Gastroesophageal sphincter (tissue), 4 donors: ENCODE measurements at regions not wholly inside any gene's neighbourhood (a gene's known extent, or its start where the extent isn't known, plus 50 kb on each side); places are given as distances from the start of the nearest gene placed in this dataset.

Experiments
- ATAC-seq: fragments of 150-250 bp; one replicate; pipeline ENCODE4 v1.9.1; 2016; ENCODE audit warnings: mild to moderate bottlenecking, moderate library complexity
- H3K27ac ChIP-seq, 4 donors: fragments of 200-600 bp; sonication (generic) in 3 of 4; 1 replicate in 3 of 4; 2 replicates in 1 of 4; pipeline ENCODE4 v1.5.1; 2016 to 2019
- H3K27me3 ChIP-seq: fragments of 200-600 bp; sonication (generic); one replicate; pipeline ENCODE4 v1.5.1; 2019
- H3K36me3 ChIP-seq, 2 donors: fragments of 200-600 bp; sonication (generic); one replicate each; pipeline ENCODE4 v1.5.1; 2019; ENCODE audit warnings: control low read depth in 1 of 2
- H3K4me1 ChIP-seq, 3 donors: fragments of 200-600 bp; sonication (generic); 1 replicate in 2 of 3; 2 replicates in 1 of 3; pipeline ENCODE4 v1.5.1; 2016 to 2019; ENCODE audit warnings: control low read depth in 2 of 3
- H3K4me3 ChIP-seq, 2 donors: fragments of 200-600 bp; sonication (generic); one replicate each; pipeline ENCODE4 v1.5.1; 2019; ENCODE audit warnings: mild to moderate bottlenecking in 1 of 2, moderate library complexity in 1 of 2
- H3K9me3 ChIP-seq, 3 donors: fragments of 200-600 bp; sonication (generic); one replicate each; pipeline ENCODE4 v1.5.1; 2017 to 2019; ENCODE audit warnings: control low read depth in 2 of 3
- EP300 ChIP-seq: sonication (generic); formaldehyde crosslinking; IDR thresholded peaks from one replicate; pipeline ENCODE4 v1.6.1; 2017; ENCODE audit warnings: antibody characterized with exemption, mild to moderate bottlenecking
- POLR2A ChIP-seq, 2 donors: fragments of 450-650 bp; IDR thresholded peaks; one replicate each; pipeline ENCODE4 v1.6.1; 2017; ENCODE audit warnings: antibody characterized with exemption in 2 of 2, mild to moderate bottlenecking in 2 of 2, moderate library complexity in 1 of 2
- POLR2AphosphoS5 ChIP-seq: sonication (generic); formaldehyde crosslinking; IDR thresholded peaks from one replicate; pipeline ENCODE4 v1.6.1; 2017; ENCODE audit warnings: antibody characterized with exemption
- WGBS, 2 donors: methylation state at CpG; one replicate each; pipeline ENCODE4 v1.1.5; 2018; ENCODE audit warnings: low coverage in 1 of 2; 5-methylcytosine and 5-hydroxymethylcytosine counted together
- TF ChIP-seq, protein P1 (sequence below), 4 experiments: fragments of 200-600 bp in 2 of 4; fragments of 450-650 bp in 2 of 4; sonication (generic) in 1 of 4; IDR thresholded peaks; one replicate each; pipeline ENCODE4 v1.5.1; 2017 to 2019; ENCODE audit warnings: antibody characterized with exemption in 4 of 4, mild to moderate bottlenecking in 2 of 4, moderate library complexity in 2 of 4

- Histone ChIP-seq H3K27me3 (no peaks in the 10 kb centered on the region), H3K9me3 (no peaks in the 10 kb centered on the region), H3K4me1 (no peaks in the 10 kb centered on the region), H3K4me3 (no peak overlapping the region), H3K36me3 (no peaks in the 10 kb centered on the region), H3K27ac (no peak overlapping the region)
- ATAC-seq, result no peak
- 33 to 55% methylated on average over 3 to 4 of the region's 4 CpGs for WGBS, 2 donors
- TF ChIP-seq POLR2AphosphoS5 (no peak), POLR2A (IDR thresholded peaks at IDR 0.05) (no peak), EP300 (no peak)
- TF ChIP-seq, protein P1, sequence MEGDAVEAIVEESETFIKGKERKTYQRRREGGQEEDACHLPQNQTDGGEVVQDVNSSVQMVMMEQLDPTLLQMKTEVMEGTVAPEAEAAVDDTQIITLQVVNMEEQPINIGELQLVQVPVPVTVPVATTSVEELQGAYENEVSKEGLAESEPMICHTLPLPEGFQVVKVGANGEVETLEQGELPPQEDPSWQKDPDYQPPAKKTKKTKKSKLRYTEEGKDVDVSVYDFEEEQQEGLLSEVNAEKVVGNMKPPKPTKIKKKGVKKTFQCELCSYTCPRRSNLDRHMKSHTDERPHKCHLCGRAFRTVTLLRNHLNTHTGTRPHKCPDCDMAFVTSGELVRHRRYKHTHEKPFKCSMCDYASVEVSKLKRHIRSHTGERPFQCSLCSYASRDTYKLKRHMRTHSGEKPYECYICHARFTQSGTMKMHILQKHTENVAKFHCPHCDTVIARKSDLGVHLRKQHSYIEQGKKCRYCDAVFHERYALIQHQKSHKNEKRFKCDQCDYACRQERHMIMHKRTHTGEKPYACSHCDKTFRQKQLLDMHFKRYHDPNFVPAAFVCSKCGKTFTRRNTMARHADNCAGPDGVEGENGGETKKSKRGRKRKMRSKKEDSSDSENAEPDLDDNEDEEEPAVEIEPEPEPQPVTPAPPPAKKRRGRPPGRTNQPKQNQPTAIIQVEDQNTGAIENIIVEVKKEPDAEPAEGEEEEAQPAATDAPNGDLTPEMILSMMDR (IDR thresholded peaks at IDR 0.05), result no peak
Measured at GRCh38 chr14:58697930-58698642, 60.3 kb downstream of the DACT1 start.

DNA sequence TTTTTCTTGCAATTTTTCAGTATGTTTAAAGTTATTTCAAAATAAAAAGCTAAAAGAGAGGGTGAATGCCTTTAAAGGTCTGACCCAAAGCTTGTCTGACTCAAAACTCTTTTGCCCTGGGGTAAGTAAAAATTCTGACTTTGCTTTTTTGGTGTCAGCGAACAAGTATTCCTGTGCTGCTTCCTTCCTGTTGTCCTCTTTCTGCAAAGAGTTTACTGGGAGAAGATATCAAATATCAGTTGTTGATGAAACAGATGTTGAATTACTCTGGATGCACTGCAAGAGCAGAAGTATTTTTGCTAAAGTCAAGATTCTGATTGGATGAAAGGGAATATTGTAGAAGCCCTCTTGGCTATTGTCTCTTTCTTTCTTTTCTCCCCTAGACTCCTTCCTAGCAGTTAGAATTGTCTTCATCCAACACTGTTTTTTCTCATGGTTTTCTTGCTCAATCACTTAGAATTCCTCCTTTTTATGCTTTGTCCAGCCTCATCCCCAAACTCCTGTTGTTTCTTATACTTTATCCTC is 62.0 kb downstream of the DACT1 start:
- no peak for ATAC-seq
- Histone ChIP-seq H3K4me3 (no peak overlapping the region), H3K4me1 (no peaks in the 10 kb centered on the region), H3K9me3 (no peaks in the 10 kb centered on the region), H3K27ac (no peak overlapping the region), H3K27me3 (no peaks in the 10 kb centered on the region), H3K36me3 (no peaks in the 10 kb centered on the region)
- 38 to 93% methylated on average over 1 of the region's 1 CpG for WGBS, 2 donors
- TF ChIP-seq EP300, result no peak
- TF ChIP-seq, protein P1 (IDR thresholded peaks at IDR 0.05), result no peak
- no peak for TF ChIP-seq POLR2AphosphoS5
- TF ChIP-seq POLR2A (IDR thresholded peaks at IDR 0.05), result no peak

DNA sequence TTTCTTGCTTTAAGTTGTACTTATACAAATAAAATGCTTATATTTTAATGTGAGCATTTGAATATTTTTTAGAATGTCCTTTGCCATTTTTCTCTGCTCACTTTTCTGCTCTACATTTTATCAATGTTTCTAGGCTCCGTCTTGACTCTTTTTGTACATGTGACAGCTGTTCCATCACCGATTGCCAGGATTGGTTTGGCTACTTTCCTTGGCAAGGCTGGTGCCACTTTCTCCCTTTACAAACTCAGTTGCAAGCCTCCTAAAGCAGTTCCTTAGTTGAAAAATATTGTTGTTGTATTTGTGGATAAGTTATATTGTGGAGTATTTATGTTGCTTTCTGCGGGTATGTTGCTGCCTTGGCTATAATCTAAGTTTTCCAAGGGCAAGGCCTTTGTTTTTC is 63.4 kb downstream of the DACT1 start:
- Histone ChIP-seq H3K9me3 (no peaks in the 10 kb centered on the region), H3K4me1 (no peaks in the 10 kb centered on the region), H3K36me3 (no peaks in the 10 kb centered on the region), H3K4me3 (no peak overlapping the region), H3K27ac (no peak overlapping the region), H3K27me3 (no peaks in the 10 kb centered on the region)
- TF ChIP-seq POLR2AphosphoS5, result no peak
- TF ChIP-seq, protein P1 (IDR thresholded peaks at IDR 0.05), result no peak
- no peak for TF ChIP-seq POLR2A (IDR thresholded peaks at IDR 0.05)
- TF ChIP-seq EP300, result no peak
- WGBS, 2 donors, result 54 to 80% methylated on average over 3 of the region's 3 CpGs
- ATAC-seq, result no peak

DNA sequence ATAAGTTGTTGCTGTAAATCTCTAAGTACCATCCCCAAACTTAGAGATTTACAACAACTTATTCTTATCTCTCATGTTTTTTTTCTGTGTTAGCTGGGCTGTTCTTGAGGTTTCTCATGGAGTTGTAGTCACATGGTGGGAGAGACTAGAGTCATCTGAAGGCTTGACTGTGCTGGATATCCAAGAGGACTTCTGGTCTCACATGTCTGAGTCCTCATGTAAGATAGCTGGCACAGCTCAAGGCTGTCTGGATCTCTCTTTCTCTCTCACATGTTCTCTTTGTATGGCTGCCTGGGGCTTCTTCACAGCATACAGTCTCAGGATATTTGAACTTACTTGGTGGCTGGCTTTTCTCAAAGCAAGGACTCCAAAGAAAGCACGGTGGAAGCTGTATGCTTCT is 63.8 kb downstream of the DACT1 start:
- TF ChIP-seq POLR2AphosphoS5 (no peak), POLR2A (IDR thresholded peaks at IDR 0.05) (no peak), EP300 (no peak)
- TF ChIP-seq, protein P1 (IDR thresholded peaks at IDR 0.05), result no peak
- no peak for ATAC-seq
- H3K4me3 ChIP-seq, result no peak overlapping the region
- no peaks in the 10 kb centered on the region for H3K36me3 ChIP-seq
- WGBS, 2 donors, result 33% methylated on average over 1 of the region's 1 CpG; no CpG with 5 or more reads in 1 of the 2 donors
- no peaks in the 10 kb centered on the region for H3K4me1 ChIP-seq
- H3K9me3 ChIP-seq, result no peaks in the 10 kb centered on the region
- no peak overlapping the region for H3K27ac ChIP-seq
- H3K27me3 ChIP-seq, result no peaks in the 10 kb centered on the region
